ENCODE measurements at regions not wholly inside any gene's neighbourhood (a gene's known extent, or its start where the extent isn't known, plus 50 kb on each side); places are given as distances from the start of the nearest gene placed in this dataset.

GRCh38 chr10:23945845-23946244 lies 263.1 kb upstream of the KIAA1217 start:
- no peak overlapping the region for H3K27ac ChIP-seq
- TF ChIP-seq POLR2A (IDR thresholded peaks at IDR 0.05) (no peak), CTCF (IDR thresholded peaks at IDR 0.05) (no peak)
- DNase-seq (no peak), ATAC-seq (no peak)
- no peaks in the 10 kb centered on the region for H3K27me3 ChIP-seq
- intact Hi-C loops (cut with DNase I), result no loop called here
- no peaks in the 10 kb centered on the region for H3K36me3 ChIP-seq (replicated peaks in 1 of 2; ENCODE audit: insufficient read depth in 1 of 2, low read depth in 2 of 2)
- no peaks in the 10 kb centered on the region for H3K4me1 ChIP-seq
- 73 to 76% methylated on average over 2 of the region's 2 CpGs for WGBS, 2 donors
- H3K4me3 ChIP-seq, result no peak overlapping the region
- H3K9me3 ChIP-seq, result no peaks in the 10 kb centered on the region

GRCh38 chr10:23951841-23952240 lies 257.1 kb upstream of the KIAA1217 start:
- no peaks in the 10 kb centered on the region for H3K9me3 ChIP-seq
- no peak for TF ChIP-seq POLR2A (IDR thresholded peaks at IDR 0.05)
- TF ChIP-seq CTCF (IDR thresholded peaks at IDR 0.05), result no peak
- intact Hi-C loops (cut with DNase I), result no loop called here
- no peak overlapping the region for H3K4me3 ChIP-seq
- no peaks in the 10 kb centered on the region for H3K27me3 ChIP-seq
- no peaks in the 10 kb centered on the region for H3K36me3 ChIP-seq (replicated peaks in 1 of 2; ENCODE audit: insufficient read depth in 1 of 2, low read depth in 2 of 2)
- no peak overlapping the region for H3K27ac ChIP-seq
- ATAC-seq, result no peak
- DNase-seq, result no peak
- H3K4me1 ChIP-seq, result peaks cover 4% of the 10 kb centered on the region
- WGBS, 2 donors, result 91 to 95% methylated on average over 6 of the region's 6 CpGs

- Histone ChIP-seq H3K36me3 (replicated peaks in 1 of 2; ENCODE audit: insufficient read depth in 1 of 2, low read depth in 2 of 2) (no peaks in the 10 kb centered on the region), H3K4me1 (peaks cover 4% of the 10 kb centered on the region), H3K9me3 (no peaks in the 10 kb centered on the region), H3K4me3 (no peak overlapping the region), H3K27me3 (no peaks in the 10 kb centered on the region), H3K27ac (no peak overlapping the region)
- ATAC-seq, result no peak
- WGBS, 2 donors, result 69 to 70% methylated on average over 10 of the region's 10 CpGs
- TF ChIP-seq CTCF (IDR thresholded peaks at IDR 0.05) (no peak), POLR2A (IDR thresholded peaks at IDR 0.05) (no peak)
- intact Hi-C loops (cut with DNase I), result no loop called here
- DNase-seq, result no peak
Observed at GRCh38 chr10:23955456-23956225, 253.3 kb upstream of the KIAA1217 start.

GRCh38 chr10:23965123-23965522 lies 243.8 kb upstream of the KIAA1217 start:
- 79 to 80% methylated on average over 5 of the region's 5 CpGs for WGBS, 2 donors
- no peaks in the 10 kb centered on the region for H3K4me1 ChIP-seq
- no peaks in the 10 kb centered on the region for H3K27me3 ChIP-seq
- intact Hi-C loops (cut with DNase I), result no loop called here
- no peak overlapping the region for H3K4me3 ChIP-seq
- no peak overlapping the region for H3K27ac ChIP-seq
- DNase-seq, result no peak
- no peak for TF ChIP-seq POLR2A (IDR thresholded peaks at IDR 0.05)
- no peak for TF ChIP-seq CTCF (IDR thresholded peaks at IDR 0.05)
- no peaks in the 10 kb centered on the region for H3K36me3 ChIP-seq (replicated peaks in 1 of 2; ENCODE audit: insufficient read depth in 1 of 2, low read depth in 2 of 2)
- H3K9me3 ChIP-seq, result no peaks in the 10 kb centered on the region
- ATAC-seq, result no peak

GRCh38 chr10:23965880-23966279 lies 243.1 kb upstream of the KIAA1217 start:
- no peaks in the 10 kb centered on the region for H3K9me3 ChIP-seq
- ATAC-seq (no peak), DNase-seq (no peak)
- TF ChIP-seq POLR2A (IDR thresholded peaks at IDR 0.05), result no peak
- no peak for TF ChIP-seq CTCF (IDR thresholded peaks at IDR 0.05)
- intact Hi-C loops (cut with DNase I), result no loop called here
- no peaks in the 10 kb centered on the region for H3K4me1 ChIP-seq
- no peak overlapping the region for H3K4me3 ChIP-seq
- no peaks in the 10 kb centered on the region for H3K36me3 ChIP-seq (replicated peaks in 1 of 2; ENCODE audit: insufficient read depth in 1 of 2, low read depth in 2 of 2)
- no peak overlapping the region for H3K27ac ChIP-seq
- H3K27me3 ChIP-seq, result no peaks in the 10 kb centered on the region
- 92% methylated on average over 1 of the region's 1 CpG for WGBS, 2 donors

All from body of pancreas (tissue), 4 donors.